C4-2B (cell line): ENCODE measurements at regions not wholly inside any gene's neighbourhood (a gene's known extent, or its start where the extent isn't known, plus 50 kb on each side); places are given as distances from the start of the nearest gene placed in this dataset.

Experiments used
- CTCF ChIP-seq: fragments of 450-650 bp; conservative IDR thresholded peaks from 2 replicates; pipeline ENCODE4 v1.5.1; 2017; ENCODE audit warnings: mild to moderate bottlenecking
- ZFX ChIP-seq: fragments of 450-650 bp; IDR thresholded peaks from 2 replicates; pipeline ENCODE4 v1.6.1; 2017

DNA sequence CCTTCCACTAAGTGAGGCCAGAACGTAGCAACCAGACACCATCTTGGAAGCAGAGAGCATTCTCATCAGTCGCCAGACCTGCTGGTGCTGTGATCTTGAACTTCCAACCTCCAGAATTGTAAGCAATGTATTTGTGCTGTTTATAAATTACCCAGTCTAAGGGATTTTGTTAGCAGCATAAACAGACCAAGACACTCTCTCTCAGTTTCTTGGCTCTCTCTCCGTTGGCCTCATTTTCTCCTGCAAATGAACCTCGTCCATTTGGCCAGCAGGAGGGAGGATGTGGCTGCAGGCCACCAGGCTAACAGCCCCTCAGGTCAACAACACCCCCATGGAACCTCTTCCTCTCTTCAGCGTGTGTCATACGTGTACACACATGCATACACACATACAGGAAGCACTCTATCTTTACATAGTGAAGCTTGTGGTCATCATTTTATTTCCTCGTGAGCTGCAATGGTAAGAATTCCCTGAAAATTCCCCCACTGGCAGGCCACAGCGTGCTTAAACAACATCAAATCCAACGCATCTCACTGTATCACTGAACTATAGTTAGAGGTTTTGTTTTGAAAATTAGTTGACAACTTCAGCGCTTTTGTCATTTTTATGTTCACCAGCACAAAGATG is 62.8 kb upstream of the PPP1R26 start:
- TF ChIP-seq CTCF (no peak), ZFX (no peak)
